ENCODE measurements at regions not wholly inside any gene's neighbourhood (a gene's known extent, or its start where the extent isn't known, plus 50 kb on each side); places are given as distances from the start of the nearest gene placed in this dataset.

GRCh38 chr5:158570502-158570901 is 529.2 kb downstream of the EBF1 start:
- TF ChIP-seq CTCF (IDR thresholded peaks at IDR 0.05; ENCODE audit: low read length) (no peak), EZH2 (IDR thresholded peaks at IDR 0.05; ENCODE audit: borderline replicate concordance, low read length) (no peak)
